ENCODE measurements at regions not wholly inside any gene's neighbourhood (a gene's known extent, or its start where the extent isn't known, plus 50 kb on each side); places are given as distances from the start of the nearest gene placed in this dataset.

DNA sequence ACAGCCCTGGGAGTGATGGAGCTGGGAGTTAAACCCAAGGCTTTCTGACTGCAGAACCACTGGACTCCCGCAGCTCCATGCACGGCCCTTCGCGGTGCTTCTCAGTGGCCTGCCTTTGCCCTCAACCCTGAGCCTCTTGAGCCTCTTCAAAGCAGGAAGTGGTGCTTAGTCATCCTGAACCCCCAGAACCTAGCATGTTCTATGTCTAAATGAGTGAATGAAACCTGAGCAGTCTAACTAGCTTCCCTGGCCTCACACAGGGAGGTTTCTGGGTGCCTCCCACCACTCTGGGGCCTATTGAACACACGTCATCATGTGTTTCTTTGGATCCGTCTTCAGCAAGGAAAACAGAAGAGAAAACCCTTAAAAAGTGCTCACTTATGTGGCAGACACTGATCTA is 117.9 kb upstream of the SFSWAP start:
- no peak overlapping the region for H3K9ac ChIP-seq (ENCODE audit: insufficient read depth in 1 of 2, low read length in 2 of 2)
- H3K4me3 ChIP-seq, result no peak overlapping the region
- no peak for ATAC-seq (ENCODE audit: insufficient read depth, low FRiP score)
- 54 to 63% methylated on average over 6 of the region's 6 CpGs for WGBS, 2 donors
- no peak overlapping the region for H3K27ac ChIP-seq (ENCODE audit: low read depth in 1 of 2, low read length in 1 of 2)
- no peaks in the 10 kb centered on the region for H3K9me3 ChIP-seq (ENCODE audit: control insufficient read depth in 4 of 4, insufficient read depth in 3 of 4, low read length in 3 of 4)
- TF ChIP-seq, protein P1, sequence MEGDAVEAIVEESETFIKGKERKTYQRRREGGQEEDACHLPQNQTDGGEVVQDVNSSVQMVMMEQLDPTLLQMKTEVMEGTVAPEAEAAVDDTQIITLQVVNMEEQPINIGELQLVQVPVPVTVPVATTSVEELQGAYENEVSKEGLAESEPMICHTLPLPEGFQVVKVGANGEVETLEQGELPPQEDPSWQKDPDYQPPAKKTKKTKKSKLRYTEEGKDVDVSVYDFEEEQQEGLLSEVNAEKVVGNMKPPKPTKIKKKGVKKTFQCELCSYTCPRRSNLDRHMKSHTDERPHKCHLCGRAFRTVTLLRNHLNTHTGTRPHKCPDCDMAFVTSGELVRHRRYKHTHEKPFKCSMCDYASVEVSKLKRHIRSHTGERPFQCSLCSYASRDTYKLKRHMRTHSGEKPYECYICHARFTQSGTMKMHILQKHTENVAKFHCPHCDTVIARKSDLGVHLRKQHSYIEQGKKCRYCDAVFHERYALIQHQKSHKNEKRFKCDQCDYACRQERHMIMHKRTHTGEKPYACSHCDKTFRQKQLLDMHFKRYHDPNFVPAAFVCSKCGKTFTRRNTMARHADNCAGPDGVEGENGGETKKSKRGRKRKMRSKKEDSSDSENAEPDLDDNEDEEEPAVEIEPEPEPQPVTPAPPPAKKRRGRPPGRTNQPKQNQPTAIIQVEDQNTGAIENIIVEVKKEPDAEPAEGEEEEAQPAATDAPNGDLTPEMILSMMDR (IDR thresholded peaks at IDR 0.05; ENCODE audit: control extremely low read depth, extremely low read depth), result no peak
- H3K36me3 ChIP-seq (ENCODE audit: control insufficient read depth in 4 of 4, insufficient read depth in 4 of 4, low read length in 4 of 4), result no peaks in the 10 kb centered on the region
- no peaks in the 10 kb centered on the region for H3K4me1 ChIP-seq (ENCODE audit: control insufficient read depth in 5 of 5, insufficient read depth in 5 of 5, low read length in 5 of 5)
- H3K27me3 ChIP-seq (ENCODE audit: control insufficient read depth in 3 of 3, insufficient read depth in 3 of 3, low read length in 2 of 3), result no peaks in the 10 kb centered on the region
- no peak for DNase-seq

DNA sequence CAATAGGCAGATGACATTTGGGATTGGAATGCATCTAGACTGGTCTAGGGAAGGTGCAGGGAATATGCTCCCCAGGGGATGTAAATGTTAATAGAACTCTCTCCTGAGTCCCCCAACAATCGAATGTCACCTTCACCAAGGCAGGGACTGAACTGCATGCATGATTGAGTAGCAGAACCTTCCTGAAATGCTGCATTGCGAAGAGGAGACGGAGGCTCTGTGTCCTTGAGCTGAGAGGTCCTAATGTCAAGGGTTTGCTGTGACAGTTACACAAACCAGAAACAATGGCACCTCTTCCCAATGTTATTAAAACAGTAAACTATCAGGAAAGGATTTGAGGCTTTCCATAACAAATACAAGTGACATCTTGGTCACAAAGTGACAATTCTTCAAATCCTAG is 117.5 kb upstream of the SFSWAP start:
- Histone ChIP-seq H3K27ac (ENCODE audit: low read depth in 1 of 2, low read length in 1 of 2) (no peak overlapping the region), H3K4me3 (no peak overlapping the region), H3K9ac (ENCODE audit: insufficient read depth in 1 of 2, low read length in 2 of 2) (no peak overlapping the region), H3K36me3 (ENCODE audit: control insufficient read depth in 4 of 4, insufficient read depth in 4 of 4, low read length in 4 of 4) (no peaks in the 10 kb centered on the region), H3K4me1 (ENCODE audit: control insufficient read depth in 5 of 5, insufficient read depth in 5 of 5, low read length in 5 of 5) (no peaks in the 10 kb centered on the region), H3K27me3 (ENCODE audit: control insufficient read depth in 3 of 3, insufficient read depth in 3 of 3, low read length in 2 of 3) (no peaks in the 10 kb centered on the region), H3K9me3 (ENCODE audit: control insufficient read depth in 4 of 4, insufficient read depth in 3 of 4, low read length in 3 of 4) (no peaks in the 10 kb centered on the region)
- DNase-seq (no peak), ATAC-seq (ENCODE audit: insufficient read depth, low FRiP score) (no peak)
- TF ChIP-seq, protein P1 (IDR thresholded peaks at IDR 0.05; ENCODE audit: control extremely low read depth, extremely low read depth), result no peak
- WGBS, 2 donors, result 69 to 72% methylated on average over 3 of the region's 3 CpGs

DNA sequence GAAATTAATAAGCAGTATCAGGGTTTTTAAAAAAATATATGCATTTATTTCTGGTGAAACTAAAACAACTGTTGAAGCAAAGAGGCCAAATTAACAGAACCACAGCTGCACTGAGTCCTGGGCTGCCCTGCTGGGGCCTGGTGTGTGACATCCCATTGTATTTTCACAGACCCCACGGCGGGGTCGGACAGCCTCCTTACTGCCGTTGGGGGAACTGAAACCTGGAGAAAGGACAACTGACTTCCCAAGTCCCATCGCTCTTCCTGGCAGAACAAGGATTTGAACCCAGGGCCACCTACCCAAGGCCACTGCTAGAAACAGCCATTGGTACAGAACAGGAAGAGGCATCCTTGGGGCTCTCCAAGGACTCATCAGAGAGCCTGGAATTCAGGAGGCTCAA is 114.8 kb upstream of the SFSWAP start:
- 87 to 91% methylated on average over 5 of the region's 5 CpGs for WGBS, 2 donors
- H3K4me3 ChIP-seq, result no peak overlapping the region

DNA sequence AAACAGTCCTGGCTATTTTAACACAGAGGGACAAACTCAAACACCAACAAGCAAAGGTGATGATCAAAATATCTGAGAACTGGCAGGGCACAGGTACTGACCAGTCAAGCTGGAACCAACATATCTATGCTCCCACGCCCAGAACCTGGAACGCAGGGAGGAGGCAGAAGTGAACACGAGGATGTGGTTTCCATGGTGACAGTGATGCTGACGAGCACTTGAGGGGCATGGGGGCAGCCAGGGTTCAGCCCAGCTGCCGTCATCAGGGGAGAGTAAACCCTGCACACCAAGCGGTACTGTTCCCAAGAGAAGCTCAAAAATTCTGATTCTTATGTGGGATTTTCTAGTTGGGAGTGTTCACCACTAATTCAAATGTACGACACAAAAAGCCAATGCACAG is 113.6 kb upstream of the SFSWAP start:
- H3K27ac ChIP-seq (ENCODE audit: low read depth in 1 of 2, low read length in 1 of 2), result no peak overlapping the region
- no peak overlapping the region for H3K9ac ChIP-seq (ENCODE audit: insufficient read depth in 1 of 2, low read length in 2 of 2)
- no peak for DNase-seq
- H3K27me3 ChIP-seq (ENCODE audit: control insufficient read depth in 3 of 3, insufficient read depth in 3 of 3, low read length in 2 of 3), result peaks cover 0 to 4% (median 0%) of the 10 kb centered on the region in 3 donors
- no peak for ATAC-seq (ENCODE audit: insufficient read depth, low FRiP score)
- H3K4me3 ChIP-seq, result no peak overlapping the region
- WGBS, 2 donors, result 61 to 71% methylated on average over 7 of the region's 7 CpGs
- TF ChIP-seq, protein P1 (IDR thresholded peaks at IDR 0.05; ENCODE audit: control extremely low read depth, extremely low read depth), result no peak
- no peaks in the 10 kb centered on the region for H3K9me3 ChIP-seq (ENCODE audit: control insufficient read depth in 4 of 4, insufficient read depth in 3 of 4, low read length in 3 of 4)
- H3K4me1 ChIP-seq (ENCODE audit: control insufficient read depth in 5 of 5, insufficient read depth in 5 of 5, low read length in 5 of 5), result no peaks in the 10 kb centered on the region
- H3K36me3 ChIP-seq (ENCODE audit: control insufficient read depth in 4 of 4, insufficient read depth in 4 of 4, low read length in 4 of 4), result no peaks in the 10 kb centered on the region

More for the DNA sequence above, 114.8 kb upstream of the SFSWAP start:
- TF ChIP-seq, protein P1 (IDR thresholded peaks at IDR 0.05; ENCODE audit: control extremely low read depth, extremely low read depth), result no peak
- Histone ChIP-seq H3K36me3 (ENCODE audit: control insufficient read depth in 4 of 4, insufficient read depth in 4 of 4, low read length in 4 of 4) (no peaks in the 10 kb centered on the region), H3K4me1 (ENCODE audit: control insufficient read depth in 5 of 5, insufficient read depth in 5 of 5, low read length in 5 of 5) (no peaks in the 10 kb centered on the region), H3K9me3 (ENCODE audit: control insufficient read depth in 4 of 4, insufficient read depth in 3 of 4, low read length in 3 of 4) (no peaks in the 10 kb centered on the region), H3K27ac (ENCODE audit: low read depth in 1 of 2, low read length in 1 of 2) (no peak overlapping the region), H3K27me3 (ENCODE audit: control insufficient read depth in 3 of 3, insufficient read depth in 3 of 3, low read length in 2 of 3) (peaks cover 0 to 4% (median 0%) of the 10 kb centered on the region in 3 donors), H3K9ac (ENCODE audit: insufficient read depth in 1 of 2, low read length in 2 of 2) (no peak overlapping the region)
- no peak for DNase-seq
- ATAC-seq (ENCODE audit: insufficient read depth, low FRiP score), result no peak
